Activated B cell treated with CpG ODN at 0.5 μM for 24 hours (primary cell): ENCODE measurements at regions not wholly inside any gene's neighbourhood (a gene's known extent, or its start where the extent isn't known, plus 50 kb on each side); places are given as distances from the start of the nearest gene placed in this dataset.

ENCODE experiments used
- ATAC-seq: fragments of 200-7000 bp; cut with Tn5 transposase; one replicate; pipeline ENCODE4 v1.10.0; 2021; ENCODE audit warnings: low read depth, mild to moderate bottlenecking, moderate library complexity
- CTCF ChIA-PET: fragments of 350-600 bp; sonication (Branson Sonifier 250); formaldehyde crosslinking; loops from one replicate; lab custom pipeline; 2021; ENCODE audit warnings: antibody characterized with exemption; lab: Charles Lee
- POLR2A ChIA-PET: fragments of 350-600 bp; sonication (Branson Sonifier 250); formaldehyde crosslinking; loops from one replicate; lab custom pipeline; 2021; ENCODE audit warnings: antibody characterized with exemption; lab: Charles Lee
- DNase-seq: peaks from one replicate; pipeline ENCODE4 v3.0.0; 2022
- H3K27ac Mint-ChIP-seq: one replicate; pipeline ENCODE4 v1.8.0; 2020; ENCODE audit warnings: mixed read lengths
- H3K27me3 Mint-ChIP-seq: one replicate; pipeline ENCODE4 v1.8.0; 2021; ENCODE audit warnings: mixed read lengths
- H3K36me3 Mint-ChIP-seq: one replicate; pipeline ENCODE4 v1.8.0; 2021; ENCODE audit warnings: low read depth, mixed read lengths
- H3K4me1 Mint-ChIP-seq: one replicate; pipeline ENCODE4 v1.8.0; 2021; ENCODE audit warnings: mixed read lengths
- H3K4me3 Mint-ChIP-seq: one replicate; pipeline ENCODE4 v1.8.0; 2020; ENCODE audit warnings: mild to moderate bottlenecking, mixed read lengths
- H3K9me3 Mint-ChIP-seq: one replicate; pipeline ENCODE4 v1.8.0; 2020; ENCODE audit warnings: mixed read lengths
- intact Hi-C: fragments of 100-400 bp; cut with micrococcal nuclease; formaldehyde crosslinking; loops from one replicate; pipeline ENCODE4 v1.15.1; 2024
- TF ChIP-seq, protein P1 (sequence below): fragments of 200-600 bp; IDR thresholded peaks from one replicate; pipeline ENCODE4 v1.8.0; 2022; ENCODE audit warnings: antibody characterized with exemption, mild to moderate bottlenecking

DNA sequence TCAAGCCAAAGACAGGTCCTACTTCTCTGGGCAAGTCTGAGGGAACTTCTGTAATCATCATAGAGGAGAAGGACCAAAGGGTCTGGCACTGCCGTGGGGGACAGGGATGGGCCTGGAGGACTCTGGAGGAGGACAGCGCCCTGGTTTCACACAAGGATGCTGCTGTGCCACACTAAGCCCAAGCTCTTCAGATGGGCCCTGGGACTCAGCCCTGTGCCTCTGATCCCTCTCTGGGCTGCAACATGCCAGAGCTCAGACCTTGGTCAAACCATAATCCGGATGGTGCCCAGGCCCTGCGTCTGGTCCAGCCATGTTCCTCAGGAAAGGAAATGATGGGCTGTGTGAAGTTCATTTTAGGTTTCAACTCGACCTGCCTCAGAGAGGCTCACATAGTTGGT is 222.0 kb upstream of the COPS8 start:
- no peak overlapping the region for H3K4me3 Mint-ChIP-seq
- peaks cover 11% of the 10 kb centered on the region for H3K9me3 Mint-ChIP-seq
- DNase-seq: no peak

DNA sequence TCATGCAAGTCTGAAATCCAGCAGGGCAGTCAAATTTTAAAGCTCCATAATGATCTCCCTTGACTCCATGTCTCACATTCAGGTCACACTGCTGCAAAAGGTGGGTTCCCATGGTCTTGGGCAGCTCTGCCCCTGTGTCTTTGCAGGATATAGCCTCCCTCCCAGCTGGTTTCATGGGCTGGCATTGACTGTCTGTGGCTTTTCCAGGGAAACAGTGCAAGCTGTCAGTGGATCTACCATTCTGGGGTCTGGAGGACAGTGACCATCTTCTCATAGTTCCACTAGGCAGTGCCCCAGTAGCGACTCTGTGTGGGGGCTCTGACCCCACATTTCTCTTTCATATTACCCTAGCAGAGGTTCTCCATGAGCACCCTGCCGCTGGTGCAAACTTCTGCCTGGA is 220.6 kb upstream of the COPS8 start:
- ChIA-PET CTCF (no interaction called here), POLR2A (no interaction called here)
- Mint-ChIP-seq H3K4me1 (peaks cover 8% of the 10 kb centered on the region), H3K27me3 (no peaks in the 10 kb centered on the region), H3K27ac (no peak overlapping the region), H3K36me3 (no peaks in the 10 kb centered on the region), H3K9me3 (peaks cover 11% of the 10 kb centered on the region), H3K4me3 (no peak overlapping the region)
- DNase-seq (no peak), ATAC-seq (no peak)
- intact Hi-C loops: no loop called here
- TF ChIP-seq, protein P1, sequence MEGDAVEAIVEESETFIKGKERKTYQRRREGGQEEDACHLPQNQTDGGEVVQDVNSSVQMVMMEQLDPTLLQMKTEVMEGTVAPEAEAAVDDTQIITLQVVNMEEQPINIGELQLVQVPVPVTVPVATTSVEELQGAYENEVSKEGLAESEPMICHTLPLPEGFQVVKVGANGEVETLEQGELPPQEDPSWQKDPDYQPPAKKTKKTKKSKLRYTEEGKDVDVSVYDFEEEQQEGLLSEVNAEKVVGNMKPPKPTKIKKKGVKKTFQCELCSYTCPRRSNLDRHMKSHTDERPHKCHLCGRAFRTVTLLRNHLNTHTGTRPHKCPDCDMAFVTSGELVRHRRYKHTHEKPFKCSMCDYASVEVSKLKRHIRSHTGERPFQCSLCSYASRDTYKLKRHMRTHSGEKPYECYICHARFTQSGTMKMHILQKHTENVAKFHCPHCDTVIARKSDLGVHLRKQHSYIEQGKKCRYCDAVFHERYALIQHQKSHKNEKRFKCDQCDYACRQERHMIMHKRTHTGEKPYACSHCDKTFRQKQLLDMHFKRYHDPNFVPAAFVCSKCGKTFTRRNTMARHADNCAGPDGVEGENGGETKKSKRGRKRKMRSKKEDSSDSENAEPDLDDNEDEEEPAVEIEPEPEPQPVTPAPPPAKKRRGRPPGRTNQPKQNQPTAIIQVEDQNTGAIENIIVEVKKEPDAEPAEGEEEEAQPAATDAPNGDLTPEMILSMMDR: no peak

More for the DNA sequence above, 222.0 kb upstream of the COPS8 start:
- intact Hi-C loops: no loop called here
- H3K4me1 Mint-ChIP-seq: peaks cover 8% of the 10 kb centered on the region
- no peaks in the 10 kb centered on the region for H3K27me3 Mint-ChIP-seq
- no peak for ATAC-seq
- no peaks in the 10 kb centered on the region for H3K36me3 Mint-ChIP-seq
- TF ChIP-seq, protein P1: no peak
- ChIA-PET POLR2A (no interaction called here), CTCF (no interaction called here)
- H3K27ac Mint-ChIP-seq: no peak overlapping the region

DNA sequence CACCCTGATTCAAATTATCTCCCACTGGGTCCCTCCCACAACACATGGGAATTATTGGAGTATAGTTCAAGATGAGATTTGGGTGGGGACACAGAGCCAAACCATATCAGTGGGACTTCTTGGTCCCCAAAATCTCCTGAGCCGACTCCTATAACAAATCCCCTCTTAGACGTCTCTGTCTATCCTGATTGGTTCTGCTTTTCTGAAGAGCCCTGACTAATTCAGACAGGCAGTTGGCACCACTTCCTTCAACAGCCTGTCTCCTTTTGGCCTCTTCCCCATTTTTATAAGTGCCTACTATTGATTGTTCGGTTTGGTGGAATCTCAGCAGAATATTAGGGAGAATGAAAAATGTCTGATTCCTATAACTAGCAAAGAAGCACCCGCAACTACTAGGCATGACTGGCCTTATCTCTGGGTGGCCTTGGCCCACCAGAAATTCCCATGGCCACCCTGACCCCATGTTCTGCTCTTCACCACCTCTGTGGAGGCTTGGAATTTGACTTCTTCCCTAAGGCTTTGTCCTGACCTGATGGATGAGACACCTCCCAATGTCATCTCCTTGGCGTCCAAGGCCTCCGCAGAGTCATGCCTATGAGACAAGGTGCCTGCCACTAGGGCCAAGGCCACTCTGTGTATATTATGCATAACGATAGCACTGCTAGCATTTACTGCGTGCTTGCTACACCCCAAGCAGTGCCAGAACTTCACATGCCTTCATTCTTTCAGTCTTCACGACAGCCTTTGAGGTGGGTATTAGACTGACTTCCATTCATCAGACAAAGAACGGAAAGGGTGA is 218.9 kb upstream of the COPS8 start:
- POLR2A ChIA-PET: no interaction called here
- Mint-ChIP-seq H3K27me3 (no peaks in the 10 kb centered on the region), H3K36me3 (no peaks in the 10 kb centered on the region), H3K4me3 (no peak overlapping the region), H3K27ac (no peak overlapping the region), H3K9me3 (peaks cover 11% of the 10 kb centered on the region), H3K4me1 (peaks cover 10% of the 10 kb centered on the region)
- intact Hi-C loops: no loop called here
- CTCF ChIA-PET: no interaction called here
- DNase-seq (no peak), ATAC-seq (no peak)
- TF ChIP-seq, protein P1: no peak

DNA sequence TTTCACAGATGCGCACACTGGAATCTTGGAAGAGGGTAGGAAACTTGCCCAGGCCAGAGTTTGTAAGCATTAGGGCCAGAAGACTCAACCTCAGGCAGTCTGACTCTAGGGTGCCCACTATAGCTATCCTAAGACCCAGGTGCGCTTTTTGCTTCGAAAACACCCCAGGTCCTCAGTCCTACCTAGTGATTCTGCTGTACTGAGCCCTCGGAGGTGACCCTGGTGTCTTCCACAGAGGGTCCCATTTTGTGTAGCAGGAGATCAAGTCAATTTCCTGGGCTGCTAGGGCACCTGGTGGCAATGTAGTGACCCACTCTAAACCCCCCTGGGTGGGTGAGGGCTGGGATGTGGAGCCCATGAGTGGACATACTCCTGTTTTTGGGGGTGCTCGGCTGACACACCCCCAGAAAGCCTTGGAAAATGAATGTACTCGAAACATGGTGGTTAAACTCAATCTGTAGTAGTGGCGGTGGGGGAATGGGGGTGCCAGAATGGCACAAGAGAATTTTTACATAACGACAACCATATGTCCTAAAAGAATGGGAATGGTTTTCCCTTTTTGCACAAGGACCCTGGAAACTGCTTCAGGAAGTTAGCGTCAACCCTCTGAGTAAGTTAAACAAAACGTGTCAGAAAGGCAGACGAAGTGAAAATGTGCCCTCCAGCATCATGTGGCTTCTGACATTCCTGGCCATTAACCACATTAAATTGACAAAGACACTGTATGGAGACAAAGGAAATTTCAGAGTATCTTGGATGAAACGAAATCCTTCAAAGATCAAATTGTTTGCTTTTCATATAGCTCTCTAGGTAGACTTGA is 218.0 kb upstream of the COPS8 start:
- POLR2A ChIA-PET: no interaction called here
- Mint-ChIP-seq H3K27ac (no peak overlapping the region), H3K36me3 (no peaks in the 10 kb centered on the region), H3K4me3 (no peak overlapping the region), H3K27me3 (no peaks in the 10 kb centered on the region), H3K4me1 (peaks cover 10% of the 10 kb centered on the region), H3K9me3 (peaks cover 11% of the 10 kb centered on the region)
- no peak for DNase-seq
- no peak for ATAC-seq
- TF ChIP-seq, protein P1: no peak
- CTCF ChIA-PET: no interaction called here
- intact Hi-C loops: no loop called here

DNA sequence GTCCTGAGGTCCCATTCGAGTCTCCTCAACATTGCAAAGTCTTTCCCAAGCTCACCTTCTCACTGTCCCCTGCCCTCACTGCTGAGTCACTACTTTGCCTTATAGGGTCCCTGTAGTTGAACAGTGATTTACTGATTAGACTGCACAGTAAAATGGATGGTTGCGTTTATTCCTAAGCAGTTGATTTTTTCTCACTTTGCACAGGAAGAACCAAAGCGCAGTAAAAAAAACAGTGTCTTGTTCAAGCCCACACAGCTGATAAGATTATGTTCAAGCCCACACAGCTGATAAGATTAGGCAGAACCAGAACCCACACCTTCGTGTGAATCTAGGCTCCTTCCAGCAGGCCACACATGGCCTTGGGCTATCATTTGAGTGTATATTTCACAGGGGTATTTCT is 215.3 kb upstream of the COPS8 start:
- DNase-seq (no peak), ATAC-seq (no peak)
- no peak overlapping the region for H3K27ac Mint-ChIP-seq
- H3K9me3 Mint-ChIP-seq: peaks cover 11% of the 10 kb centered on the region
- TF ChIP-seq, protein P1: no peak
- H3K4me3 Mint-ChIP-seq: no peak overlapping the region
- POLR2A ChIA-PET: no interaction called here
- CTCF ChIA-PET: no interaction called here
- H3K4me1 Mint-ChIP-seq: peaks cover 2% of the 10 kb centered on the region
- H3K27me3 Mint-ChIP-seq: no peaks in the 10 kb centered on the region
- intact Hi-C loops: no loop called here
- no peaks in the 10 kb centered on the region for H3K36me3 Mint-ChIP-seq
